22Rv1 (cell line): ENCODE measurements at regions not wholly inside any gene's neighbourhood (a gene's known extent, or its start where the extent isn't known, plus 50 kb on each side); places are given as distances from the start of the nearest gene placed in this dataset.

Experiments
- CTCF ChIP-seq: fragments of 450-650 bp; IDR thresholded peaks from 2 replicates; pipeline ENCODE4 v1.5.1; 2017; ENCODE audit warnings: mild to moderate bottlenecking
- ZFX ChIP-seq: fragments of 450-650 bp; IDR thresholded peaks from 2 replicates; pipeline ENCODE4 v1.6.1; 2017; ENCODE audit warnings: antibody characterized with exemption, borderline replicate concordance

- TF ChIP-seq CTCF: no peak
- no peak for TF ChIP-seq ZFX
These were observed 53.8 kb upstream of the DRD2 start for GRCh38 chr11:113528982-113529381.
